ENCODE measurements at regions not wholly inside any gene's neighbourhood (a gene's known extent, or its start where the extent isn't known, plus 50 kb on each side); places are given as distances from the start of the nearest gene placed in this dataset.
"Not testable (repeated sequence)": the region's sequence is repeated elsewhere in the genome, so short reads cannot be mapped to it uniquely, and the experiment has no call there.

- no peak for DNase-seq
These were observed 224.6 kb upstream of the ZWINT start for GRCh38 chr10:56585447-56586171.

GRCh38 chr10:56583316-56583715 is 222.3 kb upstream of the ZWINT start:
- DNase-seq: no peak

- DNase-seq: no peak
These were observed 206.5 kb upstream of the ZWINT start for GRCh38 chr10:56567580-56567979.

- no peak for DNase-seq
These were observed 200.3 kb upstream of the ZWINT start for GRCh38 chr10:56561336-56561735.

- no peak for DNase-seq
These were observed 190.0 kb upstream of the ZWINT start for GRCh38 chr10:56551037-56551436.

GRCh38 chr10:56547163-56547562 is 186.1 kb upstream of the ZWINT start:
- no peak for DNase-seq

- DNase-seq: no peak
These were observed 176.9 kb upstream of the ZWINT start for GRCh38 chr10:56537984-56538383.

- DNase-seq: no peak
These were observed 161.1 kb upstream of the ZWINT start for GRCh38 chr10:56522166-56522565.

- no peak for DNase-seq
These were observed 147.5 kb upstream of the ZWINT start for GRCh38 chr10:56508562-56508961.

- no peak for DNase-seq
These were observed 146.0 kb upstream of the ZWINT start for GRCh38 chr10:56507033-56507432.

- DNase-seq: no peak
These were observed 144.5 kb upstream of the ZWINT start for GRCh38 chr10:56505555-56505954.

- no peak for DNase-seq
These were observed 135.1 kb upstream of the ZWINT start for GRCh38 chr10:56496186-56496486.

- no peak for DNase-seq
These were observed 126.7 kb upstream of the ZWINT start for GRCh38 chr10:56487746-56488145.

GRCh38 chr10:56481521-56482091 is 120.5 kb upstream of the ZWINT start:
- no peak for DNase-seq

- no peak for DNase-seq
These were observed 111.9 kb upstream of the ZWINT start for GRCh38 chr10:56472978-56473377.

- DNase-seq: no peak
These were observed 109.6 kb upstream of the ZWINT start for GRCh38 chr10:56470701-56471100.

GRCh38 chr10:56469482-56469881 is 108.4 kb upstream of the ZWINT start:
- DNase-seq: no peak

- no peak for DNase-seq
These were observed 104.9 kb upstream of the ZWINT start for GRCh38 chr10:56466005-56466404.

GRCh38 chr10:56449770-56450169 is 88.7 kb upstream of the ZWINT start:
- no peak for DNase-seq

- not testable (repeated sequence) for DNase-seq
These were observed 86.6 kb upstream of the ZWINT start for GRCh38 chr10:56447613-56448012.

- DNase-seq: not testable (repeated sequence)
These were observed 80.3 kb upstream of the ZWINT start for GRCh38 chr10:56441337-56441736.
